ENCODE measurements at regions not wholly inside any gene's neighbourhood (a gene's known extent, or its start where the extent isn't known, plus 50 kb on each side); places are given as distances from the start of the nearest gene placed in this dataset.

- TF ChIP-seq, protein P1, sequence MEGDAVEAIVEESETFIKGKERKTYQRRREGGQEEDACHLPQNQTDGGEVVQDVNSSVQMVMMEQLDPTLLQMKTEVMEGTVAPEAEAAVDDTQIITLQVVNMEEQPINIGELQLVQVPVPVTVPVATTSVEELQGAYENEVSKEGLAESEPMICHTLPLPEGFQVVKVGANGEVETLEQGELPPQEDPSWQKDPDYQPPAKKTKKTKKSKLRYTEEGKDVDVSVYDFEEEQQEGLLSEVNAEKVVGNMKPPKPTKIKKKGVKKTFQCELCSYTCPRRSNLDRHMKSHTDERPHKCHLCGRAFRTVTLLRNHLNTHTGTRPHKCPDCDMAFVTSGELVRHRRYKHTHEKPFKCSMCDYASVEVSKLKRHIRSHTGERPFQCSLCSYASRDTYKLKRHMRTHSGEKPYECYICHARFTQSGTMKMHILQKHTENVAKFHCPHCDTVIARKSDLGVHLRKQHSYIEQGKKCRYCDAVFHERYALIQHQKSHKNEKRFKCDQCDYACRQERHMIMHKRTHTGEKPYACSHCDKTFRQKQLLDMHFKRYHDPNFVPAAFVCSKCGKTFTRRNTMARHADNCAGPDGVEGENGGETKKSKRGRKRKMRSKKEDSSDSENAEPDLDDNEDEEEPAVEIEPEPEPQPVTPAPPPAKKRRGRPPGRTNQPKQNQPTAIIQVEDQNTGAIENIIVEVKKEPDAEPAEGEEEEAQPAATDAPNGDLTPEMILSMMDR (IDR thresholded peaks at IDR 0.05; ENCODE audit: partially characterized antibody, unreplicated experiment): no peak
- Mint-ChIP-seq H3K27me3 (ENCODE audit: unreplicated experiment) (no peaks in the 10 kb centered on the region), H3K27ac (ENCODE audit: unreplicated experiment) (no peak overlapping the region), H3K4me3 (ENCODE audit: unreplicated experiment) (no peak overlapping the region), H3K9me3 (ENCODE audit: unreplicated experiment) (no peaks in the 10 kb centered on the region), H3K4me1 (ENCODE audit: low read depth, unreplicated experiment) (no peaks in the 10 kb centered on the region), H3K36me3 (ENCODE audit: unreplicated experiment) (no peaks in the 10 kb centered on the region)
- no peak for DNase-seq
Measured at GRCh38 chr5:5726401-5726800, 303.9 kb downstream of the ICE1 start.

- Mint-ChIP-seq H3K36me3 (ENCODE audit: unreplicated experiment) (no peaks in the 10 kb centered on the region), H3K27me3 (ENCODE audit: unreplicated experiment) (peaks cover 2% of the 10 kb centered on the region), H3K4me3 (ENCODE audit: unreplicated experiment) (no peak overlapping the region), H3K9me3 (ENCODE audit: unreplicated experiment) (no peaks in the 10 kb centered on the region), H3K4me1 (ENCODE audit: low read depth, unreplicated experiment) (no peaks in the 10 kb centered on the region), H3K27ac (ENCODE audit: unreplicated experiment) (no peak overlapping the region)
- DNase-seq: no peak
- TF ChIP-seq, protein P1 (IDR thresholded peaks at IDR 0.05; ENCODE audit: partially characterized antibody, unreplicated experiment): no peak
Measured at GRCh38 chr5:5721881-5722280, 299.4 kb downstream of the ICE1 start.

GRCh38 chr5:5719292-5719691 is 296.8 kb downstream of the ICE1 start:
- peaks cover 3% of the 10 kb centered on the region for H3K9me3 Mint-ChIP-seq (ENCODE audit: unreplicated experiment)
- no peak overlapping the region for H3K4me3 Mint-ChIP-seq (ENCODE audit: unreplicated experiment)
- no peak for DNase-seq
- no peak overlapping the region for H3K27ac Mint-ChIP-seq (ENCODE audit: unreplicated experiment)
- H3K27me3 Mint-ChIP-seq (ENCODE audit: unreplicated experiment): peaks cover 2% of the 10 kb centered on the region
- TF ChIP-seq, protein P1 (IDR thresholded peaks at IDR 0.05; ENCODE audit: partially characterized antibody, unreplicated experiment): no peak
- no peaks in the 10 kb centered on the region for H3K4me1 Mint-ChIP-seq (ENCODE audit: low read depth, unreplicated experiment)
- peaks cover 4% of the 10 kb centered on the region for H3K36me3 Mint-ChIP-seq (ENCODE audit: unreplicated experiment)

DNA sequence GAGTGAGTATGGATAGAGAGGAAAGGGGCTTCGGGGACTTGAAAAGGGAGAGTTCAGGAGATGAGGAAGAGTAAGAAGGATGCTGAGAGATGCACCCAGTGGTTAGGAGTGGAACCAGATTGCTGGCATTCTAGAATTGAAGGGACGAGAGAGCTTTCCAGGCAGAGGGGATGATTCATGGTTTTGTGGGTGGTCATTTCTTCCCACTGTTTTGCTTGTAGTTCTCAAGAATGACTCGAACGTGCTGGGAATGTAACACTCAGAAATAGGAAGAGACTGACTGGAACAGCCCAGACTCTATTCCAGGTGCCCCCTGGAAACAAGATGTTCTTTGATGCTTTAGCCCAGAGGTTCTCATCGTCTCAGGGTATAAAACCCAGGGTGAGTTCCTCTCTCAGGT is 294.2 kb downstream of the ICE1 start:
- Mint-ChIP-seq H3K9me3 (ENCODE audit: unreplicated experiment) (peaks cover 3% of the 10 kb centered on the region), H3K36me3 (ENCODE audit: unreplicated experiment) (peaks cover 10% of the 10 kb centered on the region), H3K4me3 (ENCODE audit: unreplicated experiment) (no peak overlapping the region), H3K27ac (ENCODE audit: unreplicated experiment) (no peak overlapping the region), H3K4me1 (ENCODE audit: low read depth, unreplicated experiment) (no peaks in the 10 kb centered on the region), H3K27me3 (ENCODE audit: unreplicated experiment) (peaks cover 2% of the 10 kb centered on the region)
- DNase-seq: no peak
- TF ChIP-seq, protein P1 (IDR thresholded peaks at IDR 0.05; ENCODE audit: partially characterized antibody, unreplicated experiment): no peak

- Mint-ChIP-seq H3K27ac (ENCODE audit: unreplicated experiment) (no peak overlapping the region), H3K4me1 (ENCODE audit: low read depth, unreplicated experiment) (no peaks in the 10 kb centered on the region), H3K27me3 (ENCODE audit: unreplicated experiment) (no peaks in the 10 kb centered on the region), H3K36me3 (ENCODE audit: unreplicated experiment) (peaks cover 15% of the 10 kb centered on the region), H3K9me3 (ENCODE audit: unreplicated experiment) (peaks cover 5% of the 10 kb centered on the region), H3K4me3 (ENCODE audit: unreplicated experiment) (no peak overlapping the region)
- DNase-seq: no peak
- TF ChIP-seq, protein P1 (IDR thresholded peaks at IDR 0.05; ENCODE audit: partially characterized antibody, unreplicated experiment): no peak
Measured at GRCh38 chr5:5711592-5711991, 289.1 kb downstream of the ICE1 start.

Measured in glutamatergic neuron (in vitro differentiated cells).